Lung microvascular endothelial cell (primary cell): ENCODE measurements at regions not wholly inside any gene's neighbourhood (a gene's known extent, or its start where the extent isn't known, plus 50 kb on each side); places are given as distances from the start of the nearest gene placed in this dataset.
A peak's percentile ranks its signal among the peaks of the same experiment; 100 is the strongest.
"Not testable (repeated sequence)": the region's sequence is repeated elsewhere in the genome, so short reads cannot be mapped to it uniquely, and the experiment has no call there.

Experiments
- DNase-seq, 2 donors: peaks; one replicate each; pipeline versions ENCODE4 v3.0.0 to v3.0.0-alpha.2; 2010; ENCODE audit warnings: low read depth in 2 of 2

DNA sequence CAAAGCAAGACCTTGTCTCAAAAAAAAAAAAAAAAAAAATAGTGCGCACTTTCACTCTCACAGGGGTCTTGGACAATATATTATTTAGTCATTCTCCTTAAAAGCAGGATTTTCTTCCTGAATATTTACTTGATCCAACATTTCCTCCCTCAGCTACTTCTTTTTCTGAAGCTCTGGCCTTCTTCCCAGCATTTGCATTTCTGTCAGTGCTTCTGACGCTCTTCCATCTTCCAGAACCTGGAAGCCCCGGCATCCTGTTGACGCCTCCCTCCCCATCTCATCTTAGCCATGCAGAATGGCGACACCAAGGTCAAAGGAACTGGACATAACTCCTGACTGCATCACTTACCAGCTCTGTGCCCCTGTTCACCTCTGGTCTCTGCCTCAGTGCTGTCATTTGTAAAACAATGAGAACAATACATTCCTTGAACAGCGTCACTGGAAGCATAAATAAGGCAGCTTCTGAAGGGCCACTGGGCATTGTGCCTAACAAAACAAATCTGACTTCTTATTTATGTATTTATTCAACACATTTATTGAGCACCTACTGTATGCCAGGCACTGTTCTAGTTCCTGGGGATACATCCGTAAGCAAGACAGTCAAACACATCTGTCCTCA, 90.9 kb upstream of the MDM1 start:
- DNase-seq, result peak; percentile 14 to 95

DNA sequence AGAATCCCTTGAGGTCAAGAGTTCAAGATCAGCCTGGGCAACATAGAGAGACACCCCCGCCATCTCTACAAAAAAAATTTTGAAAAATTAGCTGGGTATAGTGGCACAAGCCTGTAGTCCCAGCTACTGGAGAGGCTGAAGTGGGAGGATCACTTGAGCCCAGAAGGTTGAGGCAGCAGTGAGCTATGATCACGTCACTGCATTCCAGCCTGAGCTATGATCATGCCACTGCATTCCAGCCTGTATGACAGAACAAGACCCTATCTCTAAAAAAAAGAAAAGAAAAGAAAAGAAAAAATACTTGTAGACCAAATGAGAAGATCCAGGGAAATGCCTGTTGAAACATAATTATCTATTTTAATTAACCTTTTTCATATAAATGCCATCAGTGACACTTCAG, 93.8 kb upstream of the MDM1 start:
- DNase-seq, result peak in 1 of 2 donors; percentile 33

DNA sequence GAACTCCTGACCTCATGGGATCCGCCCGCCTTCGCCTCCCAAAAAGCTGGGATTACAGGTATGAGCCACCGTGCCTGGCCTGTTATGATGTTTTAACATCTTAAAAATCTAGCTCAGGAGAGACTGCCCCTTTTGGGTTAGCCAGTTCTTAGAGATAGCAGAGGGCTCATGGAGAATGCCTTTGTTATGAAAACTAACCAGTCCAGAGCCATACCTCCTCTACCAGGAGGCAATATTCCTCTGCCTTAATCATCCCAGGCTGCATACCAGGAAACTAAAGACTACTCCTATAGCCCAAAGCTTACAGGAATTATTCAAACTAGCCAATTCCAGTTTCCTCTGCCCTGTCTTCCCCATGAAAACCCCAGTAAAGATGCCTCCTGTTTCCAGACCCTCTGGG, 96.0 kb upstream of the MDM1 start:
- DNase-seq, result no peak

DNA sequence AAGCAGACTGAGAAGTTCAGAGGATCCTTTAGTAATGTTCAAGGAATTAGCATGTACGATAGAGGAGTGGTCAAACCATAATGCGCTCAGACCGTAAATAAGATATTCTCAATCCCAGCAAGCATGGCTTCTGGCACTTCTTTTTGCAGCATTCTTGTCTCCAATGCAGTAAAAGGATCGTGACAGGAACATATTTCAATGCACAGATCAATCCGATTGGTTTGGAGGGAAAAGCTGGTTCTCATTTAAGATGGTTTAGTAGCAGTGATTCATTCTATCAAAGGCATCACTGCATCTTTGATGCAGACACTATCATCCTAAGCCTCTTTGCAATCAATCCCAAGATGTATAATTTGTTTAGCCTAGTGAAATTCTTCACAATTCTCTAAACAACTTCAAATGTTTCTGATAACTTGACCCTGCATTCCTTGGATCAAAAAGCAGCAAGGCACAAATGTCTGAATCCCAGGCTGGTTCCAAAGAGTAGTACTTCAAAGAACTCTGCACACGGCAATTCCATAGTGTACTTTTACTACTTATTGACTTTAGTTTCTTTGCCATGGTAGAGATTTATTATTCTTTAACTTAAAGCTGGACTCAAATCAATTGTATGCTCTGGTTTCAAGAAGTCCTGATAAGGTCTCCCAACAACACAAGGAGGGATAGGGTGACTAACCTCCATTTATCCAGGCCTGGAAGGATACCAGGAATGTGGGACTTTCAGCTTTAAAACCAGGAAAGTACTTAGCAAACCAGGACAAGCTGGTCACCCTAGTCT, 96.8 kb upstream of the MDM1 start:
- DNase-seq, result no peak

DNA sequence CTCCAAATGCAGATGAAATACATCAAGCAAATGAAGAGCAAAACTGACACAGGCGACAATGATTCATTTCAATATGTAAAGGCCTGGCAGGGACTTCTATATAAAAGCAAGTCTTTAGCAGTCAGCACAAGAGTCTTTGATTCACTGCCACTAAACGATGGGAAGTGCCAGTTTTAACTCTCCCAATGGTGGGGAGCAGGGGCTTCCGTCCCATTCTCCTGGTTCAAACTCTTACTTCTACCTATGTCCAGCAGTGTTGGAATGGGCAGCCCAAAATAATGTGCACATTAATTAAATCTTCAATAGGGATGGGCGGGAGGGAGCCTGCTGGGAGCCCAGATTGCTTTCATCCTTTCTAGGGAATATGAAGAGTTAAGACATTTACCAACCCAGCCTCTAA, 97.5 kb upstream of the MDM1 start:
- DNase-seq, result no peak

DNA sequence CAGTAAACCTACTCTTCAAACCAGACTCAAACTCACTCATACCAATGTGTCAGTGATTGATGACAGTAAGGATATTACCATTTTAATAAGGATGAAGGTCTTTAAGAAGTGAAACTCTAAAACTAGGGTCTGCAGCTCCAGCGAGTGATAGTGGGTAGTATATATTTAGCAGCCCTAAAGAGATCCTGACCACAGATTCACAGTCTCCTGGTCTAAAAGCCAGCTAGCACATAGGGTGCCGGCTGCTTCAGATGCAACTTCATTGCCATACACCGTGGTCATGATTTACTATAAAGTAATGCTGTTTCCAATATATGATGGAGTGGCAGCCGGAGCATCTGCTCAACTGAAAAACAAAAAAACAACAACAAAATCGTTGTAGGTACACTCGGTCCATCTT, 99.6 kb upstream of the MDM1 start:
- DNase-seq, result no peak

DNA sequence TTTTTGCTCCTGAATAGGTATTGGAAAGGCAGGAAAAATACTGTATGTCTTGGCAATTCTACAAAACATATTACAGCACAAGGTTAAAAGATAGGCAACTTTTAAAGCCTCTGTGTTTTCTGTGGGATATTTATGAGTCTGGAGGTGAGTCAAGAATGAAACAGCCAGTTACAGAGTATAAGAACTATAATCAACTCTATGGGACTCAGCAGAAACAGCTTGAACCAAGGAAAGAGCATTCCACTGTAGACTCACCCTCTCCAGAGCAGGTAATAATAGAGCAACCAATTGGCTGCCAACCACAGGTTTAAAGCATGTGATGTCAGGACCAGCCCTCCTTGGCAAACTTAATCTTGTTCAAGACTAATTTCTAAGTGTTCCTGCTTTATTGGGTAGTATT, 100.5 kb upstream of the MDM1 start:
- no peak for DNase-seq

DNA sequence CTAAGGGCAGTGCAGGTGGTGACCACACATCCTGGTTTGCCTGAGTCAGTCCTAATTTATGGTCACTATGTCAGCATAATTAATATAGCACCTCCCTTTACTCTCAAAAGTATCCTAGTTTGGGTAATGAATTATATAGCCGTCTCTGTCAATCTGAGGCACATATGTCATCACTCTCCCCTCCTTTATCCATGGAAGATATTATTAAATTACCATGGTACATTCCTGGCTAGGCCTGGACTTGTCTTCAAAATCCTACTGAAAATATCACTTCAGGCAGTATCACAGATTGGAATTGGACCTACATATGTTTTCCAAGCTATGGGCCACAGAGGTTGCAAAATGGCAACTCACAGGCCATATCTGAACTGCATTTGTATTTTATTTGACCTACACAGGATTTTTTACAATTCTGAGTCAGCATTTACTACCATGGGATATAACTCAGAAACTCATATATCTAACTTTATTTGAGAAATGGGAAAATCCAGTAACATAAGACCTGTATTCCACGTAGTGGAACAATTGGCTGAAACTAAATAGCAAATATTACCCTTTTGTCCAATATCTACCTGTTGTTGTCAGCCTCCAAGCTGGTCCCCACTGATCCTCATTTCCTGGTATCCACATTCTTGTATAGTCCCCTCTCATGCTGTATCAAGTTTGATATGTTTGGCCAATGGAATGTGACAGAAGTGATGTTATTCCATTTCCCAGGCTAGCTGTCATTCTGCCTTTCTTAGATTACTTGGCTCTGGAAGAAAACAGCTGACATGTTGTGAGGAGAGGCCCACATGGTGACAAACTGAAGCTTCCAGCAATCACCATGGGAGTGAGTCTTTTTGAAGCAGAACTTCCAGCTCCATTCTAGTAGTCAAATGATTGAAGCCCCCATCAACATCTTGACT, 102.5 kb upstream of the MDM1 start:
- DNase-seq, result no peak

DNA sequence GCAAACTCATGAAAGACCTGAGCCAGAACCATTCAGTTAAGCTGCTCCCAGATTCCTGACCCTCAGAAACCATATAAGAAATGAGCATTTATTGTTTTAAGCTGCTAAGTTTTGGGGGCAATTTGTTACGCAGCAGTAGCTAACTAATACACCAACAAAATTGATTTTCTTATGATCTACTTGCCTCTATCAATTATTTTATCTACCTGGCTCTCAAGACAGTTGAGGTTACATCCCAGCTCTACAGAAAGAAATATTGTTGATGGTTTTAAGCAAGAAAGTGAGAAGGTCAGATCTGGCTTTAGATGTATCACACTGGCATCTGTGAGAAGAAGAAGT, 103.1 kb upstream of the MDM1 start:
- DNase-seq, result no peak

DNA sequence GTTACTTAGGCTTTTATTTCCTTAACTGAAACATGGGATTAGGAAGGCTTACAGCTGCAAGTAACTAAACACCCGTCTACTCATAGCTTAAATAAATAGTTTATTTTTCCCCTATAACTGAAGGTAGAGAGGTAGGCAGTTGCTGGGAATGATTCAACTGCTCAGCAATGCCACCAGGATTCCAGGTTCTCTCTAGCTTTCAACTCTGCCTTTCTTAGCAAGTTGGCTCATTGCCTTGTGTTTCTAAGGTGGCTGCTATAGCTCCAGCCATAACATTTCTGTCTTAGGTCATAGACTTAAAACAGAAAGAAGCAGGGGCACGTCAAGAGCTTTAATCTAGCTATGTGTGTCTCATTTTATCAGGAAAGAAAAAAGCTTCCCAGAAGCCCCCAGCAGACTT, 103.7 kb upstream of the MDM1 start:
- no peak for DNase-seq

DNA sequence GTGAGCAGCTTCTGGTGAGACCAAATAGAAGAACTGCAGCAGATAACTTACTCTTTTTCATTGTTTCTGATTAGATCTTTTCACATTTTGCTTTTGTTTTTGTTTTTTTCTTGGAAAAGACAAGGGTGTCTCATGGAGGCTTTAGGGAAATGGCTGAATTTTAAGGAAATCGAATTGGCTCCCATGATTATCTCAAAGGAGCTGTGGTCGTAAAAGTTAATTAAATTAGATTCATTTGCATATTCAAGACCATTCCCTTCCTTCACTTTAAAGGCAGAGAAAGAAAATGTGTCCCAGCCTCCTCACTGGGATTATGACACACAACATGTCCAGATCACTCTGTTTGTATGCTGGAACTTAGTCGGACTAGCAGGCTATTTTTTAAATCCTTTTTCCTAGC, 106.4 kb upstream of the MDM1 start:
- no peak for DNase-seq

DNA sequence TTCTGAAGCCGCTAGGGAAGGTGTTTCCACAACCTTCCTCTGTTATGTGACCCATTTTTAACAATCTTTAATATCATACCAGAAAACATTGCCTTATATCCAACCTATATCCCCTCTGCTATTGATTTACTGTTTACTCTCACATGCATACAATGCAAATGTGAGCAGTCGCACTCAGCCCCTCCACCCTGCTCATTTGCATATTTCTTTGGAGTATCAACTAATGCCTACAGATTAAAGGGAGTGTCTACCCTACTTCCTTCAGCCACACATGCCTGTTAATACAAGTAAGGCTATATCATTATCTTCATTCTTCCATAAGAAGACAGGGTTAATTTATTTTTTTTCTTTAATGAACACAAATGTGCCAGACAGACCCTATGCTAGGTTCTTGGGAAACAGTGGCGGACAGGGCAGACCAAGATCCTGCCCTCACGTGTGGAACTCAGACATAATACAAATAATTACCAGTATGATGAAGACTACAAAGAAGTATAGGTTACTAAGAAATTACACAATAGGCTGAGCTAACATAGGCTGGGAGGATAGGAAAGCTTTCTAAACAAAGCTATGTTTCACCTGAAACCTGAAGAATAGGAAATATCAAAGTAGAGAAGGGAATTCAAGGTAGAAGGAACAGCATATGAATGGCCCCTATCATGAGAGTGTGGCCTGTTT, 107.3 kb upstream of the MDM1 start:
- no peak for DNase-seq

DNA sequence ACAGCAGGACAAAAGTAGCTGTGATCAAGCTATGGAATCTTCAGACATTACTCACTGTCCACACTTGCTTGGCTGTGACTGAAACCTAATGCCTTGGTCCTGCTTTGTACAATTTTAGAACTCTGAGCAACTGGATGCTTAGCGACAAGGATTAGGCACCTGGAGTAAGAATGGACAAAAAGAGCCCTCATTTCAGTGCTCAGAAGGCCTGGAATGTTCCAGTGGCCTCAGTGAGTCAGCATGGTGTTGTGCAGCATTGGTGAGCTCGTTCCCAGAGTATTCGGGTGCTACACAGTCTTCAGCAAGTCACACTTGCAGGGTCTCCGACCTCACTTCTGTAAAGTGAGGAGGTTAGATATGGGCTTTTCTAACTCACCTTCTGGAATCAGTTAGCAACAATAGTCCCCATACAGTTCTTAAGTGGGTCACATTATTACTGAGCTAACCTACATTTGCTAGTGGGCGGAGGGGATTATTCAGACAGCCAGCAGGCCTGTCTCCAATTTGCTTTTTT, 108.0 kb upstream of the MDM1 start:
- DNase-seq, result no peak

DNA sequence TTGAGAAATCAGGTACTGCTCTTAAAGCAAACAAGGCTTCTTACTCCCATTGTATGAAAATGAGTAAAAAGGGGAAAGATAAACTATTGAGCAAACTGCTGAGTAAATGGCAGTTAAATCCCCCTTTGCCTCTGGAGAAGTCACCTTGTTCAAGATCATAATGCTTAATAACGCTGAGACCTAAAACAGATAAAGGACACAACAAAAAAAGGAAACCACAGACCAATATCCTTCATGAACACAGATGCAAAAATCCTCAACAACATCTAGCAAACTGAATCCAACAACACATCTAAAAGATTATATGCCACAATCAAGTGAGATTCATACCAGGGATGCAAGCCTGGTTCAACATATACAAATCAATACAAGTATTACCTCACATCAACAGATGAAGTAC, 109.0 kb upstream of the MDM1 start:
- DNase-seq, result no peak

DNA sequence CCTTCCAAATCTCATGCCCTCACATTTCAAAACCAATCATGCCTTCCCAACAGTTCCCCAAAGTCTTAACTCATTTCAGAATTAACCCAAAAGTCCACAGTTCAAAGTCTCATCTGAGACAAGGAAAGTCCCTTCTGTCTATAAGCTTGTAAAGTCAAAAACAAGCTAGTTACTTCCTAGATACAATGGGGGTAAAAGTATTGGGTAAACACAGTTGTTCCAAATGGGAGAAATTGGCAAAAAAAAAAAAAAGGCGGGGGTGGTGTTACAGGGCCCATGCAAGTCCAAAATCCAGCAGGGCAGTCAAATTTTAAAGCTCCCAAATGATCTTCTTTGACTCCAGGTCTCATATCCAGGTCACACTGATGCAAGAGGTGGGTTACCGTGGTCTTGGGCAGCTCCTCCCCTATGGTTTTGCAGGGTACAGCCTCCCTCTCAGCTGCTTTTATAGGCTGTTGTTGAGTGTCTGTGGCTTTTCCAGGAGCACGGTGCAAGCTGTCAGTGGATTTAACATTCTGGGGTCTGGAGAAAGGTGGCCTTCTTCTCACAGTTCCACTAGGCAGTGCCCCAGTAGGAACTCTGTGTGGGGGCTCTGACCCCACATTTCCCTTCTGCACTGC, 110.3 kb upstream of the MDM1 start:
- DNase-seq, result not testable (repeated sequence)

DNA sequence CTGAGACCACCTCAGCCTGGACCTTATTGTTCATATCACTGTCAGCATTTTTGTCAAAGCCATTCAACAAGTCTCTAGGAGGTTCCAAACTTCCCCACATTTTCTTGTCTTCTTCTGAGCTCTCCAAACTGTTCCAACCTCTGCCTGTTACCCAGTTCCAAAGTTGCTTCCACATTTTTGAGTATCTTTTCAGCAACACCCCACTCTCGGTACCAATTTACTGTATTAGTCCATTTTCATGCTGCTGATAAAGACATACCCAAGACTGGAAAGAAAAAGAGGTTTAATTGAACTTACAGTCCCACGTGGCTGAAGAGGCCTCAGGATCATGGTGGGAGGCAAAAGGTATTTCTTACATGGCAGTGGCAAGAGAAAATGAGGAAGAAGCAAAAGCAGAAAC, 111.5 kb upstream of the MDM1 start:
- not testable (repeated sequence) for DNase-seq

DNA sequence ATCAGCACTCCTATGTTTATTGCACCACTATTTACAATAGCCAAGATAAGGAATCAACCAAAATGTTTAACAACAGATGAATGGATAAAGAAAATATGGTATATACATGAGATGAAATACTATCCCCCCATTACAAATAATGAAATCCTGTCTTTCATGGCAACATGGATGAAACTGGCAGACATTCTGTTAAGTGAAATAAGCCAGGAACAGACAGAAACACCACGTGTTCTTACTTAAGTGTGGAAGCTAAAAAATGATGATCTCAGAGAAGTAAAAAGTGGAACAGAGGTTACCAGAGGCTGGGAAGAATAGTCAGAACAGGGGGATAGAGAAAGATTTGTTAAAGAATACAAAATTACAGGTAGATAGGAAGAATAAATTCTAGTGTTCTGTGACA, 113.7 kb upstream of the MDM1 start:
- no peak for DNase-seq

DNA sequence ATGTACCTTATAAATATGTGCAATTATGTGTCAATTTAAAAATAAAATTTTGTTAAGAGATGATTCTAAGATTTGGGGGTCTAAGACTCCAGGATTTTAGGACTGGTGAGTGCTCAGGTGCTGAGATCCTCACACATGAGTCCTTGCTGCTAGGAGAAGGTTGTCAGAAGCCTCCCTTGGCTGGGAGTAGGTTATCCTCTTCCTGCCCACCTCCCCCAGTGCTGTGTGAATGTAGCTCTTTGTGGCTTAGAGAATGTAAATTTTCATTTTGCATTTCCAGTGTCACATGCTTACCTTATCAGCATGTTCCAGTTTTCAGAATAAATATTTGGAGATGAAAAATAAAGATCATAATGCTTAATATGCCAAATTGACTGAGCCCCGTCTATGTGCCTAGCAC, 114.2 kb upstream of the MDM1 start:
- DNase-seq, result no peak

DNA sequence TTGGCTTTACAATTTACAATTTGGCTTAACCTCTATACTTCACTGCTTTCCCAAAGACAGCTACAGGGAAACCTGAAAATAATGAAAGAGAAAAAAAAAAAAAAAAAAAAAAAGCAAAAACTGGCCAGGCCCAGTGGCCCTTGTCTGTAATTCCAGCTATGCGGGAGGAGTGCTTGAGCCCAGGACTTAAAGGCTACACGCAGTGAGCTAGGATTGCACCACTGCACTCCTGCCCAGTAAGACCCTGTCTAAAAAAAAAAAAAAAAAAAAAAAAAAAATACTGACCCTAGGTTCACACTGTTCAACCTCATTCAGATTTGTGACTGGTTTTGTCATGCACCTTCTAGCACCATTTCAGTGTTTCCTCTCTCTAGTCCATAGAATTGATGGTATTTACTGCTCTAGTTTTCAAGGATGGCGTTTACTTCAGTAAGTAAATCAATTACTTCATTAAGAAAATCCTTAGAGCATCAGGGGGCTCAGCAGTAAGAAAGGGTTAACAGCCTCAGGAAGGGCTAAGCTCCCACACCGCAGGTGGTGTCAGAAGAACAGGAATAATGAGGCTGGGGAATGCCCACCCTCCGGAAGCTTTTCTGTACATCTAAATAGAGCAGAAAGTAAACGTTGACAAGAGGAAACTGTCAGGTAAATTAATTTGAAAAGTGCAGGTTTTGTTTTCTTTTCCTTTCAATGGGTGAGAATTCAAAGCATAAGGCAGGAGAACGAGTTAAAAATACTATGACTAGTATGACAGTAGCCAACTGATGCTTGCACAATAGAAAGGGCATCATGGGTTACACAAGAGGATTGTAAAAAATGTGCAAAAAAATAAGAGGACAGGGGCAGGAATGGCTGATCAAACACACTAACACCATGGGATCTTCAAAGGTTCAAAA, 115.0 kb upstream of the MDM1 start:
- DNase-seq, result no peak

DNA sequence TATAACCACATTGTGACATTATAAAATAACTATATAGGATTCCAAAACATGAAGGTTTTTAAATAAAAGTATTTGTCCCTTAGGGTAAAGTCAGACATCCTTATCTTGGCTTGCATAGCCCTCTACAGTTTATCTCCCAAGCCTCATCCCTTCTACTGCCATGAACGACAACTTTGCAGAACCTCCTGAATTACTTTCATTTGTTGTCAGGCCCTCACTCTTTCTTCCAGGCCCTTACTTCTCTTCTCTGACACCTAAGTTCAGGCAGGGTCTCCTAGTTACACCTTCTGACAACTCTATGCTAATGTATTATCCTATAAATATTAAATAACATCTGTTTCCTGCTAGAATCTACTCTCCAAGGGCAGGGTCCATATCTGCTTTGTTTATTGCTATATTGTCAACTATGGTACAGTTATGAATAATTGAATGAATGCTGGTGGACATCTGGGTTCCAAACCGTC, 115.7 kb upstream of the MDM1 start:
- DNase-seq, result no peak
